ENCODE measurements at regions not wholly inside any gene's neighbourhood (a gene's known extent, or its start where the extent isn't known, plus 50 kb on each side); places are given as distances from the start of the nearest gene placed in this dataset.

- TF ChIP-seq, protein P1, sequence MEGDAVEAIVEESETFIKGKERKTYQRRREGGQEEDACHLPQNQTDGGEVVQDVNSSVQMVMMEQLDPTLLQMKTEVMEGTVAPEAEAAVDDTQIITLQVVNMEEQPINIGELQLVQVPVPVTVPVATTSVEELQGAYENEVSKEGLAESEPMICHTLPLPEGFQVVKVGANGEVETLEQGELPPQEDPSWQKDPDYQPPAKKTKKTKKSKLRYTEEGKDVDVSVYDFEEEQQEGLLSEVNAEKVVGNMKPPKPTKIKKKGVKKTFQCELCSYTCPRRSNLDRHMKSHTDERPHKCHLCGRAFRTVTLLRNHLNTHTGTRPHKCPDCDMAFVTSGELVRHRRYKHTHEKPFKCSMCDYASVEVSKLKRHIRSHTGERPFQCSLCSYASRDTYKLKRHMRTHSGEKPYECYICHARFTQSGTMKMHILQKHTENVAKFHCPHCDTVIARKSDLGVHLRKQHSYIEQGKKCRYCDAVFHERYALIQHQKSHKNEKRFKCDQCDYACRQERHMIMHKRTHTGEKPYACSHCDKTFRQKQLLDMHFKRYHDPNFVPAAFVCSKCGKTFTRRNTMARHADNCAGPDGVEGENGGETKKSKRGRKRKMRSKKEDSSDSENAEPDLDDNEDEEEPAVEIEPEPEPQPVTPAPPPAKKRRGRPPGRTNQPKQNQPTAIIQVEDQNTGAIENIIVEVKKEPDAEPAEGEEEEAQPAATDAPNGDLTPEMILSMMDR (IDR thresholded peaks at IDR 0.05), result no peak
- no peak for TF ChIP-seq POLR2A (IDR thresholded peaks at IDR 0.05)
These were observed 447.2 kb downstream of the SNAPC1 start for GRCh38 chr14:62209287-62209899.

Data from vagina (tissue), 2 donors.